ENCODE measurements at regions not wholly inside any gene's neighbourhood (a gene's known extent, or its start where the extent isn't known, plus 50 kb on each side); places are given as distances from the start of the nearest gene placed in this dataset.

GRCh38 chr9:29659014-29659413, 2085.7 kb upstream of the C9orf72 start:
- Histone ChIP-seq H3K27ac (no peak overlapping the region), H3K9me3 (no peaks in the 10 kb centered on the region), H3K27me3 (no peaks in the 10 kb centered on the region), H3K4me1 (no peaks in the 10 kb centered on the region), H3K36me3 (no peaks in the 10 kb centered on the region), H3K4me3 (no peak overlapping the region)
- DNase-seq: no peak
- no peak for ATAC-seq
- TF ChIP-seq CTCF (IDR thresholded peaks at IDR 0.05) (no peak), POLR2A (IDR thresholded peaks at IDR 0.05) (no peak)
- intact Hi-C loops (cut with DNase I): no loop called here
- 78 to 83% (median 81%) methylated on average over 6 of the region's 6 CpGs for WGBS, 4 donors

DNA sequence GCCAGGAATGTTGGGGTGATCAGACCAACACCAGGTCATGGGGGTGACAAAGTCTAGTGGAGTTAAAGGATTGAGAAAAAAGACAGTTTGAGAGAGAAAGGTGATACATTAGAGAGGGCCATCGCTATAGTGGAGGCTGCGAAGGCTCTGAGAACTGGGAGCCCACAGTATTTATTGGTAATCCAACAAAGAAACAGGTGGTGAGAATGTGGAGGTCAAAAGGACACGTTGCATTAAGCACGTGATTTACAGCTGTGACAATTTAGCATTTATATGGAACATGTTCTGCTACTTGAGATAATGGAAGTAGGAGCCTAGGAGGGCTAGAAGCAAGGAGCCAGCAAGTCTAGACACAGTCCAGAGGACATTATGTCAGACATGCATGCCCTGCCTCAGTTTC, 2086.5 kb upstream of the C9orf72 start:
- WGBS, 4 donors: 74 to 81% (median 79%) methylated on average over 4 of the region's 4 CpGs
- intact Hi-C loops (cut with DNase I): no loop called here
- ATAC-seq (no peak), DNase-seq (no peak)
- H3K9me3 ChIP-seq: no peaks in the 10 kb centered on the region
- no peaks in the 10 kb centered on the region for H3K36me3 ChIP-seq
- H3K4me1 ChIP-seq: no peaks in the 10 kb centered on the region
- no peak overlapping the region for H3K27ac ChIP-seq
- TF ChIP-seq CTCF (IDR thresholded peaks at IDR 0.05): no peak
- TF ChIP-seq POLR2A (IDR thresholded peaks at IDR 0.05): no peak
- no peaks in the 10 kb centered on the region for H3K27me3 ChIP-seq
- no peak overlapping the region for H3K4me3 ChIP-seq

GRCh38 chr9:29668732-29669131, 2095.5 kb upstream of the C9orf72 start:
- Histone ChIP-seq H3K4me1 (no peaks in the 10 kb centered on the region), H3K4me3 (no peak overlapping the region), H3K36me3 (no peaks in the 10 kb centered on the region), H3K9me3 (no peaks in the 10 kb centered on the region), H3K27ac (no peak overlapping the region), H3K27me3 (no peaks in the 10 kb centered on the region)
- no peak for TF ChIP-seq POLR2A (IDR thresholded peaks at IDR 0.05)
- no peak for TF ChIP-seq CTCF (IDR thresholded peaks at IDR 0.05)
- no peak for ATAC-seq
- no peak for DNase-seq
- 39 to 87% (median 83%) methylated on average over 1 of the region's 1 CpG for WGBS, 4 donors
- intact Hi-C loops (cut with DNase I): no loop called here

GRCh38 chr9:29669613-29670012, 2096.3 kb upstream of the C9orf72 start:
- Histone ChIP-seq H3K27ac (no peak overlapping the region), H3K9me3 (no peaks in the 10 kb centered on the region), H3K4me1 (no peaks in the 10 kb centered on the region), H3K27me3 (no peaks in the 10 kb centered on the region), H3K36me3 (no peaks in the 10 kb centered on the region), H3K4me3 (no peak overlapping the region)
- intact Hi-C loops (cut with DNase I): loop anchor here in 1 of 10 donors (10.0 kb wide), 1 partner anchor 605 kb away; no protein-coding TSS in a partner anchor
- no peak for ATAC-seq
- 65 to 73% (median 69%) methylated on average over 1 of the region's 1 CpG for WGBS, 4 donors
- TF ChIP-seq CTCF (IDR thresholded peaks at IDR 0.05): no peak
- no peak for TF ChIP-seq POLR2A (IDR thresholded peaks at IDR 0.05)
- DNase-seq: no peak
